ENCODE measurements at regions not wholly inside any gene's neighbourhood (a gene's known extent, or its start where the extent isn't known, plus 50 kb on each side); places are given as distances from the start of the nearest gene placed in this dataset.

DNA sequence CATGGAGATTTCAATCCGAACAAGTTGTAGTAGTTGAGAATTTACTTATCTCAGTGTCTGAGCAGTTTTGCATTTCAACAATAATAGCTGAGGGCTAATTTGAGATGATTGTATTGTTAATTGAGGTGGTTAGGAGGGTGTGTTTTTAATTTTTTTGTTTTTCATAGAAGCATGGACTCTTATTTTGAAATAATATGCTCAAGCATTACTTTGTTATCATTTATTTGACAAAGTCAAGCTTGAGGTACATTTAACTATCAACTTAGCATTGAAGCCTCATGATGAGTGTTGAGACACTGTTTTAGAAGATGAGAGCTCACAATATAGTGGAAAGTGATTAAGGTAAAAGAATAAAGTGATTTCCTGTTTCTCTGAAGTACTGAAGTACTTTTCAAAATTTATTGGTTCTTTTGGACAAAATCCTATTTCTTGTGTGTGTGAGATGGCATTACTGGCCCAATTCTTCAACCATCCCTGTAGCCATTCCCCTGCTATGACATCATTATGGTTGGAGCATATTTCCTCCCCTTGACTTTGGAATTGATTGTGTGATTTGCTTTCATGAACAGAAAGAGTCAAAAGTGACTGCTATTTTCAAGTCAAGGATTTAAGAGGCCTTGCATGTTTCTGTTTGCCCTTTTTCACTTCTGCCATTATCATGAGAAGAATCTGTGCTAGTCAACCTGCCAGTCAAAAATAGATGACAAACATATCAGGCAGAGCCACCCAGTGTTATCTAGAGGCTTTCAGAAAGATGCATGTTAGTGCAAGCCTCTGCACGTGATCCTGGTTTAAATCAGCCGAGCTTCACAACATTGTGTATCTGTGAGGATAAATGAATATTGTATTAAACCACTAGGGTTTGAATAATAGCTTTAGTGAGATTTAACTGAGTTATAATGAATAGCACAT lies 1112.3 kb upstream of the CITED2 start:
- TF ChIP-seq JUND (IDR thresholded peaks at IDR 0.05; ENCODE audit: low read depth): no peak
- in situ Hi-C loops (cut with HindIII; ENCODE audit: low pct_unique_long_range_greater_than_20kb, low sequenced_read_pairs): no loop called here
- DNase-seq (ENCODE audit: low read depth in 1 of 2, low spot score in 1 of 2): no peak

DNA sequence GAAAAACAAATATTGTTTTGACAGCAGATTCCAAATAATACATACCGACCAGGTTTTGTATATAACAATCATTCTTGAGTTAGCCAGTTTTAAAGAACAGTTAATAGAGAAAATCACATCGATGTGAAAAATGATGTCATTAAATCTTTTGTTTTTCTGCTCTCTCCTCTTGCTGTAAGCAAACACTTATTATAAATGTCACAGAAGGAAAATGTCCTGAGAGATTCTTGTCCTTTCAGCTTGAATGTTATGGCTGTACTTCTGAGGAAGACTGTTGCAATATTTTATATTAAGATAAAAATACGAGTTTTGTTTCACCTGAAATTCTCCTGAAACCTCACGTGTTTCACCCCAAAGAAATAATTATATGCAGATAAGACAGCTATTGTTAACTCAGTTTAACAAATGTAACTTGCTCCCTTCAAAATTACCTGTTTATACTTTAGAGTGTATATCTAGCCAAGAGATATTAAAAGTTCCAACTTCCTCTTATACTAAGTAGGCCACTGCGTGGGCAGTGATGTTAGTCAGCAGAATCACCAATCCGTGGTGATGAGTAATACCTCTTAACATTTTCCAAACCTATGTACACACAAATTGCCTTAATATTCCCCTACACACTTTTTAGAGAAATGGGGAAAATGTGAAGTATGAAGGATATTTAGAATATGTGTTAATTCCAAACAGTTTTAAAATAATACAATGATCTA lies 1111.4 kb upstream of the CITED2 start:
- no peak for DNase-seq (ENCODE audit: low read depth in 1 of 2, low spot score in 1 of 2)
- TF ChIP-seq JUND (IDR thresholded peaks at IDR 0.05; ENCODE audit: low read depth): no peak
- in situ Hi-C loops (cut with HindIII; ENCODE audit: low pct_unique_long_range_greater_than_20kb, low sequenced_read_pairs): no loop called here

DNA sequence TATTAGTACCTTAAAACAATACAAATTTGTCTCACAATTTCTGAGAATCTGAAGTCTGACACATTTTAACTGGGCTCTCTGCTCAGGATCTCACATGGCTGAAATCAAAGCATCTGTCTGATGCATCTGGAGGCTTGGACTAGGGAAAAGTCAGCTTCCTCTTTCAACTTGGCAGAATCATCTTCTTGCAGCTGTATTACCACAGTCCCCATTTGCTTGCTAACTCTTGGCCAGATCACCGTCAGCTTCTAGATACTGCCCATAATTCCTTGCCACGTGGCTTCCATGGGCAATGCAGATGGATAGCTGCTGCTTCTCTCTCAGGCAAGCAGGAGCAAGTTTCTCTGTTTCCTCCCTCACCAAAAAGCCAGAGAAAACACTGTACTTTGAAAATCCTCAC lies 1106.4 kb upstream of the CITED2 start:
- DNase-seq (ENCODE audit: low read depth in 1 of 2, low spot score in 1 of 2): no peak
- TF ChIP-seq JUND (IDR thresholded peaks at IDR 0.05; ENCODE audit: low read depth): no peak
- in situ Hi-C loops (cut with HindIII; ENCODE audit: low pct_unique_long_range_greater_than_20kb, low sequenced_read_pairs): no loop called here

DNA sequence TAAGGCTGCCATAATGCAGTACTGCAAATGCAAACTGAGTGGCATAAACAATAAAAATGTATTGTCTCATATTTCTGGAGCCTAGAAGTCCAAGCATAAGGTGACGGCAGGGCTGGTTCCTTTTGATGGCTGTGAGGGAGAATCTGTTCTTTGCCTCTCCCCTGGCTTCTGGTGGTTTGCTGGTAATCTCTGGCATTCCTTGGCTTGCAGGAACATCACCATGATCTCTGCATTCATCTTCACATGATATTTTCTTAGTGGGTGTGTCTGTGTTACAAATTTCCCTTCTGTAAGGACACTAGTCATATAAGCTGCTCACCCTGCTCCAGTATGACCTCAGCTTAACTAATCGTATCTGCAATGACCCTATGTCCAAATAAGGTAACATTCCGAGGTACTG lies 1104.2 kb upstream of the CITED2 start:
- no peak for TF ChIP-seq JUND (IDR thresholded peaks at IDR 0.05; ENCODE audit: low read depth)
- in situ Hi-C loops (cut with HindIII; ENCODE audit: low pct_unique_long_range_greater_than_20kb, low sequenced_read_pairs): no loop called here
- no peak for DNase-seq (ENCODE audit: low read depth in 1 of 2, low spot score in 1 of 2)

DNA sequence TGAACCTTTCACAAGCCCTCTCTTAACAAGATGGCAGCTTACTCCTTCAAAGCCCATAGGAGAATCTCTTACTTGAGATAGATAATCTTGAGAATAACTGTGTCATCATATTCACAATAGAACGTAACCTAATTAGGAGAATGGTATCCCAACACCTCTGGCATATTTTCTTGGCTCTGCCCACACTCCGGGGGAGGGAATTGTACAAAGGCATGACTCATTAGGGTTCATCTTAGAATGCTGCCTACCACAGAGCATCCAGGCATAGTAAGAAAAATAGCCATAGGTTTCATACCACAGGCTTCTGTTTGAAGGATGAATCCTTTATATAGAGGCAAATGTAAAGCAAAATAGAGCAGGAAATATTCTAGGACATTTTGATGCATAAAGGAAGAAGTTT lies 1100.6 kb upstream of the CITED2 start:
- TF ChIP-seq JUND (IDR thresholded peaks at IDR 0.05; ENCODE audit: low read depth): no peak
- DNase-seq (ENCODE audit: low read depth in 1 of 2, low spot score in 1 of 2): no peak
- in situ Hi-C loops (cut with HindIII; ENCODE audit: low pct_unique_long_range_greater_than_20kb, low sequenced_read_pairs): no loop called here

DNA sequence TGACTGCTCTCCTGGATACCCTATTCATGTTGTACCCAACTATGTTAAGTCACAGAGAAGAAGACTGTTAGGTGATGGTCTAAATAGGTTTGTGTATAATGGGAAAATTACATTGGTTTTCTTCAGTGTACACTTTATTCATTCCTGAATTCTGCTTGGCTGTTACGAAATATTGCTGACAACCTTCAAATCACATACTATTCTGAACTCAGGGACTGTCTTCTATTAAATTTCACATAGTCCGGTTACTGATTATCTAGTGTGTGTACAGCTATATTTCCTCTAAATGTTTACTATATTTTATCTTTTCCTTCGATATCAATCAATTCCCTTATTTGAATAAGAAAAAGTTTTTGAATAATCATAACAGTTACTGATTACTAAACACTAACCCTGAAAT lies 1090.3 kb upstream of the CITED2 start:
- no peak for DNase-seq (ENCODE audit: low read depth in 1 of 2, low spot score in 1 of 2)
- no peak for TF ChIP-seq JUND (IDR thresholded peaks at IDR 0.05; ENCODE audit: low read depth)
- in situ Hi-C loops (cut with HindIII; ENCODE audit: low pct_unique_long_range_greater_than_20kb, low sequenced_read_pairs): no loop called here

DNA sequence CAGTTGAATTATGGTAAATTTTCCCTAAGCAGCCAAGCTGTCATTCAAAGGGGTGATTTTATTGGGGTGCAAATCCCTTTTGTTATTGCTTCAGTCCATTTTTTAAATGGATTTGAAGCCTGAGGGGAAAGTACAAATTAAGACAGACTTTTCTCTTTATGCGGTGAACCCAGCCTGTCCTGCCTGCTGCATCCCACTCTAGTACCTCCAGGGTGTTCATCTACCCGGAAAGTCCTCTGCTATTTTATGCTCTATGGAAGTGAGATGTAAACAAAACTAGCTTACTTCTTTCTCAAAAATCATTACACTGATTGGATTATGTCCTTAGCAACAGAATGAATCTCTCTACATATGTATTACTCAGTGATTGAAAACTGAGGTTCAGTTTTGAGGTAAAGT lies 1088.9 kb upstream of the CITED2 start:
- in situ Hi-C loops (cut with HindIII; ENCODE audit: low pct_unique_long_range_greater_than_20kb, low sequenced_read_pairs): no loop called here
- TF ChIP-seq JUND (IDR thresholded peaks at IDR 0.05; ENCODE audit: low read depth): no peak
- peak in 1 of 2 experiments; percentile 60 for DNase-seq (ENCODE audit: low read depth in 1 of 2, low spot score in 1 of 2)

DNA sequence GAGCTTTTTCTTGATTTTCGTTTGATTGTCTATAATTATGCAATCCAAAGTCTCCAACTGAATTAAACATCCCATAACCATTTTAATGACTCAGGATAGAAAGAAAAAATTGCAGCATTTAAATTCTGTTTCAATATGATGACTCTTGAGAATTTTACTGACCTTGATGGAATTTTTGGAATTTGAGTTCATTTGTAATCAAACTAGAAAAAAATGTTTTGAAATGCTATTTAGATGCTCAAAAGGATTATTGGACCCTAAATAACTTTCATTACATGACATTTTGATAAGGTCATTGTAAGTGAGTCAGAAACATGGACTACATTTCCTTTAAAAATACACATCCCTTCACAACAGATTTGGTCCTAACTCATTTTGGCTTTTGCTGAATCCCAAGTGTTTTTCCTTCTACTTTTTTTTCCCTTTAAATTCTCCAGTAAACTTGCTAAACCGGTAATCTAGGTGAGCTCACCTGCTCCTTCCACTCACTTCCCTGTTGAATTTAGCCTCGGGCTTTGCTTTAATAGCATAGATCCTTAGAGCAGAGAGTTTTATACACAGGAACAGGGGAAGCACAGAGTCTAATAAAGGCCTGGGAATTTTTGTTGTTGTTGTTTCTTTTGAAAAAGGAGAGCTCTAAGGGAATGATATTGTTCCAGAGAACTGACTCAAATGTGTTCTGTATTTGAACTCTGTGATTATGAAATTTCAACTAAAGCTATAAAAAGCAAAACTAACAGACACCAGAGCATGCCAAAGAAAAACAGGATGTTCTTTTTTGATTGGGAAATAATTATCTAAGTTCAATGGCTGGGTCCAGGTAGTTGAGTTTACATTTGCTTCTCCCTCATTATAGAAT lies 1088.2 kb upstream of the CITED2 start:
- in situ Hi-C loops (cut with HindIII; ENCODE audit: low pct_unique_long_range_greater_than_20kb, low sequenced_read_pairs): no loop called here
- TF ChIP-seq JUND (IDR thresholded peaks at IDR 0.05; ENCODE audit: low read depth): peak; percentile 63
- DNase-seq (ENCODE audit: low read depth in 1 of 2, low spot score in 1 of 2): peak; percentile 4 to 95

DNA sequence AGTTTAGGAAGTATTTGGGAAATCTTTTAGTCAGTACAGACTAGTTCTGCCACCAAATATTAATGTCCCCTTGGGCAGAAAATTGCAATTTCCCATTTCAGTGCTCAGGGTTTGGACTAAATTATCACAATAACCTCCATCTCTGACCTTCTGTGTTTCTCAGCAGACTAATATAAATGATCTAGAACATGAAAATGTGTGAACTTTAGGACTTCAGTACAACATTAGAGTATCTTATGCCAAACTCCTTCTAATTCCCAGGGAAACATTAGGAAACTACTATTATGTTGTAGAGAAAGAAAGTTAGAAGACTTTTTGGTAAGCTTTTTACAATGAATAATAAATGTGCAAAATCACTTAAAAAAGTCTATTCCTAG lies 1087.6 kb upstream of the CITED2 start:
- no peak for DNase-seq (ENCODE audit: low read depth in 1 of 2, low spot score in 1 of 2)
- in situ Hi-C loops (cut with HindIII; ENCODE audit: low pct_unique_long_range_greater_than_20kb, low sequenced_read_pairs): no loop called here

DNA sequence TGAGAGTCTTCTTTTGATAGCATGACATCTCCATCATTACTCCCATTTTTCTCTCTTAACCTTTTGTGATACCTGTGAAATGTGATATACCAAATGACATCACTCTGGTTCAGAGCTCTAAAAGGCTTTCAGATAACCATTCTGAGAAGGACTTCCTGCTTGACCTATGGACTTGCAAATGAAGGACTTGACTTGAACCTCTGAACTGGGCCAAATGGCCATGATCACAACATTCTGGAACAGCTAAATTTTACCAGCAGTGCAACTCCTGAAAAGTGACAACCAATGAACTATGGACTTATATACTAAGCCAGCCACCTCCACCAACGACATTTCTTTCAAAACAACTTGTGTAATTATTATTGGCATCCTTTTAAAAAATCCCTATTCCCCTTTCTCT lies 1085.8 kb upstream of the CITED2 start:
- TF ChIP-seq JUND (IDR thresholded peaks at IDR 0.05; ENCODE audit: low read depth): no peak
- in situ Hi-C loops (cut with HindIII; ENCODE audit: low pct_unique_long_range_greater_than_20kb, low sequenced_read_pairs): no loop called here

More for the DNA sequence above, 1087.6 kb upstream of the CITED2 start:
- no peak for TF ChIP-seq JUND (IDR thresholded peaks at IDR 0.05; ENCODE audit: low read depth)

DNA sequence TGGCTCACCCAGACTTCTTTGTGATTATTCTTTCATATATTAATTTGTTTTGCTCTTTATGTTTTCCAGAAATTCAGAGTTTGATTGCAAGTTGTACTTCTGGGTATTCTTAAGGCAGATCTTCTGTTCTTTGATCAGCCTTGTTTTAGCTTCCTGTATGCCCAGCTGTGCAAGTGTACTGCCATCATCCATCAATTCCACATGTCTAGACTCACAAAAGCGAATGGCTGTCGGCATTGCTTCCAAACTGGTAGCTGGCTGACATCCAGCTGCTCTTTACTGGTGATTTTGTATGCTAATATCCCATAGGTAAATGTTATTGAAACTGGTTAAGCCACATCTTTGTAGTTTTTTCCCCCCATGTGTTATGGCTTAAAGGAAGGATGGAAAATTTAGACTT lies 1084.8 kb upstream of the CITED2 start:
- in situ Hi-C loops (cut with HindIII; ENCODE audit: low pct_unique_long_range_greater_than_20kb, low sequenced_read_pairs): no loop called here
- no peak for TF ChIP-seq JUND (IDR thresholded peaks at IDR 0.05; ENCODE audit: low read depth)
- DNase-seq (ENCODE audit: low read depth in 1 of 2, low spot score in 1 of 2): no peak

More for the DNA sequence above, 1085.8 kb upstream of the CITED2 start:
- DNase-seq (ENCODE audit: low read depth in 1 of 2, low spot score in 1 of 2): no peak

DNA sequence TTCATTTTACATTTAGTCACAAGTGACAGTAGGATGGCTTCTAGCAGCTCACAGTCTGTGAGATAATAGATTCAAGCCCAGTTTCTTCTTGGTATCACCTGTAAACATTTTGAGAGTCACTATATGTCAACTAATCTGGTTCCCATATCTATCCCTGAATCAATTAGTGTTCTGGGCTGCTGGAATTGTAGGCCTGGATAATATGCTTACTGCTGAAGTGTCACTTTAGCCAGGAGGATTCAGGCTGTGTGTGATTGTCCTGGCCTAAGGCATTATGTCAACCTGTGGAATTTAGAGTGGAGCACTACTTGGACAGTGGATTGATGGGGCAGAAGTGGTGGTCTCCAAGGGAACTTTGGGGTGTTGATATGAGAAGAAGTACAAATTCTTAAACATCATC lies 1071.8 kb upstream of the CITED2 start:
- no peak for TF ChIP-seq JUND (IDR thresholded peaks at IDR 0.05; ENCODE audit: low read depth)
- in situ Hi-C loops (cut with HindIII; ENCODE audit: low pct_unique_long_range_greater_than_20kb, low sequenced_read_pairs): no loop called here
- DNase-seq (ENCODE audit: low read depth in 1 of 2, low spot score in 1 of 2): no peak

Data from T47D (cell line).